Tibial nerve (tissue), 4 donors: ENCODE measurements at regions not wholly inside any gene's neighbourhood (a gene's known extent, or its start where the extent isn't known, plus 50 kb on each side); places are given as distances from the start of the nearest gene placed in this dataset.

Source experiments
- CTCF ChIP-seq, 5 experiments: fragments of 200-600 bp in 3 of 5; fragments of 450-650 bp in 2 of 5; sonication (generic) in 3 of 5; IDR thresholded peaks; one replicate each; pipeline ENCODE4 v1.5.1; 2016 to 2019; ENCODE audit warnings: antibody characterized with exemption in 5 of 5, mild to moderate bottlenecking in 3 of 5, moderate library complexity in 2 of 5
- EP300 ChIP-seq, 2 donors: sonication (generic); formaldehyde crosslinking; IDR thresholded peaks; one replicate each; pipeline ENCODE4 v1.6.1; 2017; ENCODE audit warnings: antibody characterized with exemption in 2 of 2, mild to moderate bottlenecking in 1 of 2
- POLR2A ChIP-seq, 2 donors: fragments of 450-650 bp; IDR thresholded peaks; one replicate each; pipeline ENCODE4 v1.6.1; 2017; ENCODE audit warnings: antibody characterized with exemption in 2 of 2, mild to moderate bottlenecking in 2 of 2, moderate library complexity in 2 of 2

- TF ChIP-seq CTCF (IDR thresholded peaks at IDR 0.05), result no peak
- no peak for TF ChIP-seq POLR2A (IDR thresholded peaks at IDR 0.05)
- no peak for TF ChIP-seq EP300 (IDR thresholded peaks at IDR 0.05)
These were observed 962.9 kb upstream of the FANCL start for GRCh38 chr2:59204040-59204439.
